Transverse colon (tissue), 4 donors: ENCODE measurements at regions not wholly inside any gene's neighbourhood (a gene's known extent, or its start where the extent isn't known, plus 50 kb on each side); places are given as distances from the start of the nearest gene placed in this dataset.

Experiments used
- CTCF ChIP-seq, 5 experiments: fragments of 200-600 bp in 3 of 5; fragments of 450-650 bp in 2 of 5; sonication (generic) in 3 of 5; IDR thresholded peaks; 1 replicate in 2 of 5; 2 replicates in 3 of 5; pipeline ENCODE4 v1.5.1; 2016 to 2017; ENCODE audit warnings: antibody characterized with exemption in 5 of 5, inconsistent platforms in 3 of 5, mild to moderate bottlenecking in 2 of 5, moderate library complexity in 1 of 5
- EP300 ChIP-seq: sonication (generic); formaldehyde crosslinking; IDR thresholded peaks from one replicate; pipeline ENCODE4 v1.6.1; 2017; ENCODE audit warnings: antibody characterized with exemption, low read depth
- POLR2A ChIP-seq: fragments of 450-650 bp; IDR thresholded peaks from one replicate; pipeline ENCODE4 v1.6.1; 2016; ENCODE audit warnings: antibody characterized with exemption, mild to moderate bottlenecking, moderate library complexity
- POLR2AphosphoS5 ChIP-seq, 3 donors: sonication (generic); formaldehyde crosslinking; IDR thresholded peaks; one replicate each; pipeline ENCODE4 v1.6.1; 2016; ENCODE audit warnings: antibody characterized with exemption in 3 of 3

DNA sequence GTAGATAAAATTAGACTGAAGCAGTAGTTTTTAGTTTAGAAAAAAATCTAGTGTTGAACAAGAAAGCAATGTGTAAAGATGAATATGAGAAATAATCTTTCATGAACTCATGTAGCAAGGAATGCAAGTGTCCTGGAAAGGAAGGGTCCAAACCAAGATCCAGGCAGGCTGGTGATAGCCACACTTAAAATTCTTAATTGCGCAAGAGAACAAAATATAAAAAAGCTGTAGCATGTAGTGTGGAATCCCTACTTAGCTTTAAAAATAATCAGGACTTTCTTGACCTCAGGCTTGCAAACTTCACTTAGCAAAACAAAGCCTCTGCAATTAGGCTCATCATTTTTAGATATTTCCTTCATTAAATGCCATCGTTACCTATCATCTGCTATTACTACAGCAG, 2186.1 kb upstream of the RAG2 start:
- TF ChIP-seq POLR2A (no peak), CTCF (IDR thresholded peaks at IDR 0.05) (no peak), POLR2AphosphoS5 (IDR thresholded peaks at IDR 0.05) (no peak), EP300 (no peak)
